ENCODE measurements at regions not wholly inside any gene's neighbourhood (a gene's known extent, or its start where the extent isn't known, plus 50 kb on each side); places are given as distances from the start of the nearest gene placed in this dataset.

DNA sequence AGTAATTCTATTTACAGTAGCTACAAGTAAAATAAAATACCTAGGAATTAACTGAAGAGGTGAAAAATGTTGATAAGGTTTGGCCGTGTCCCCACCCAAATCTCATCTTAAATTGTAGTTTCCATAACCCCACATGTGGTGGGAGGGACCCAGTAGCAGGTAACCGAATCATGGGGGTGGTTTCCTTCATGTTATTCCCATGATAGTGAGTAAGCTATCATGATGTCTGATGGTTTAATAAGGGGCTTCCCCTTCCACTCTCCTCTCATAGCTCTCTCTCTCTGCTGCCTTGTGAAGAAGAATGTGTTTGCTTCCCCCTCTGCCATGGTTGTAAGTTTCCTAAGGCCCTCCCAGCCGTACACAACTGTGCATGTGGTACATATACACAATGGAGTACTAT, 1170.7 kb downstream of the BCL11B start (continued):
- TF ChIP-seq PRDM10 (tag by site-specific recombination; IDR thresholded peaks at IDR 0.05) (no peak), PRDM1 (tag by site-specific recombination; IDR thresholded peaks at IDR 0.05) (no peak), ZBTB20 (tag by site-specific recombination; IDR thresholded peaks at IDR 0.05) (no peak), ZNF449 (tag by site-specific recombination; IDR thresholded peaks at IDR 0.05) (no peak), ZNF404 (tag by site-specific recombination; IDR thresholded peaks at IDR 0.05) (no peak), ZBTB48 (tag by site-specific recombination; IDR thresholded peaks at IDR 0.05) (no peak), ZNF670 (tag by site-specific recombination; IDR thresholded peaks at IDR 0.05; ENCODE audit: low read depth) (no peak), ZNF132 (tag by site-specific recombination; IDR thresholded peaks at IDR 0.05; ENCODE audit: borderline replicate concordance) (no peak), ZNF473 (tag by site-specific recombination; IDR thresholded peaks at IDR 0.05) (no peak), ZNF175 (tag by site-specific recombination; IDR thresholded peaks at IDR 0.05) (no peak)

GRCh38 chr14:98103705-98104104, 1168.3 kb downstream of the BCL11B start:
- Histone ChIP-seq H3K27ac (ENCODE audit: extremely low read depth, low read depth, low read length) (no peak overlapping the region), H3K4me1 (ENCODE audit: control insufficient read depth, insufficient read depth, low read length) (no peaks in the 10 kb centered on the region), H3K9me3 (ENCODE audit: control insufficient read depth, insufficient read depth, low read depth, low read length) (no peaks in the 10 kb centered on the region), H3K4me3 (ENCODE audit: low read depth, low read length) (no peak overlapping the region), H3K36me3 (ENCODE audit: control insufficient read depth in 2 of 2, insufficient read depth in 1 of 2, low read length in 2 of 2) (no peaks in the 10 kb centered on the region)
- ChIA-PET POLR2A (no interaction called here), CTCF (no interaction called here)
- TF ChIP-seq ZNF704 (tag by site-specific recombination; IDR thresholded peaks at IDR 0.05), result no peak
- no peak for TF ChIP-seq ZNF585B (tag by site-specific recombination; IDR thresholded peaks at IDR 0.05)
- TF ChIP-seq WT1 (tag by site-specific recombination; IDR thresholded peaks at IDR 0.05), result no peak
- TF ChIP-seq ZNF18 (tag by site-specific recombination; IDR thresholded peaks at IDR 0.05), result no peak
- TF ChIP-seq, protein P1, sequence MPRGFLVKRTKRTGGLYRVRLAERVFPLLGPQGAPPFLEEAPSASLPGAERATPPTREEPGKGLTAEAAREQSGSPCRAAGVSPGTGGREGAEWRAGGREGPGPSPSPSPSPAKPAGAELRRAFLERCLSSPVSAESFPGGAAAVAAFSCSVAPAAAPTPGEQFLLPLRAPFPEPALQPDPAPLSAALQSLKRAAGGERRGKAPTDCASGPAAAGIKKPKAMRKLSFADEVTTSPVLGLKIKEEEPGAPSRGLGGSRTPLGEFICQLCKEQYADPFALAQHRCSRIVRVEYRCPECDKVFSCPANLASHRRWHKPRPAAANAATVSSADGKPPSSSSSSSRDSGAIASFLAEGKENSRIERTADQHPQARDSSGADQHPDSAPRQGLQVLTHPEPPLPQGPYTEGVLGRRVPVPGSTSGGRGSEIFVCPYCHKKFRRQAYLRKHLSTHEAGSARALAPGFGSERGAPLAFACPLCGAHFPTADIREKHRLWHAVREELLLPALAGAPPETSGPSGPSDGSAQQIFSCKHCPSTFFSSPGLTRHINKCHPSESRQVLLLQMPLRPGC (tag by site-specific recombination; IDR thresholded peaks at IDR 0.05), result no peak
- no peak for TF ChIP-seq ZNF140 (tag by site-specific recombination; IDR thresholded peaks at IDR 0.05)
- TF ChIP-seq EGR2 (tag by site-specific recombination; IDR thresholded peaks at IDR 0.05; ENCODE audit: low read depth), result no peak
- no peak for TF ChIP-seq BCL6B (tag by site-specific recombination; IDR thresholded peaks at IDR 0.05)
- TF ChIP-seq, protein P2, sequence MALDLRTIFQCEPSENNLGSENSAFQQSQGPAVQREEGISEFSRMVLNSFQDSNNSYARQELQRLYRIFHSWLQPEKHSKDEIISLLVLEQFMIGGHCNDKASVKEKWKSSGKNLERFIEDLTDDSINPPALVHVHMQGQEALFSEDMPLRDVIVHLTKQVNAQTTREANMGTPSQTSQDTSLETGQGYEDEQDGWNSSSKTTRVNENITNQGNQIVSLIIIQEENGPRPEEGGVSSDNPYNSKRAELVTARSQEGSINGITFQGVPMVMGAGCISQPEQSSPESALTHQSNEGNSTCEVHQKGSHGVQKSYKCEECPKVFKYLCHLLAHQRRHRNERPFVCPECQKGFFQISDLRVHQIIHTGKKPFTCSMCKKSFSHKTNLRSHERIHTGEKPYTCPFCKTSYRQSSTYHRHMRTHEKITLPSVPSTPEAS (tag by site-specific recombination; IDR thresholded peaks at IDR 0.05), result no peak
- TF ChIP-seq BCL11B (tag by site-specific recombination; IDR thresholded peaks at IDR 0.05; ENCODE audit: low read depth), result no peak
- no peak for TF ChIP-seq ZNF768 (tag by site-specific recombination; IDR thresholded peaks at IDR 0.05)
- TF ChIP-seq ZXDB (tag by site-specific recombination; IDR thresholded peaks at IDR 0.05), result no peak
- TF ChIP-seq ZNF324 (tag by site-specific recombination; IDR thresholded peaks at IDR 0.05), result no peak
- no peak for TF ChIP-seq ZBTB8A (tag by site-specific recombination; IDR thresholded peaks at IDR 0.05)
- no peak for TF ChIP-seq ZFP41 (tag by site-specific recombination; IDR thresholded peaks at IDR 0.05; ENCODE audit: borderline replicate concordance)
- no peak for TF ChIP-seq ZNF394 (tag by site-specific recombination; IDR thresholded peaks at IDR 0.05; ENCODE audit: borderline replicate concordance)
